Activated CD8-positive, alpha-beta memory T cell treated with anti-CD3 and anti-CD28 coated beads for 36 hours (primary cell): ENCODE measurements at regions not wholly inside any gene's neighbourhood (a gene's known extent, or its start where the extent isn't known, plus 50 kb on each side); places are given as distances from the start of the nearest gene placed in this dataset.

Source experiments
- CTCF ChIA-PET: fragments of 350-600 bp; sonication (Branson Sonifier 250); formaldehyde crosslinking; loops from one replicate; lab custom pipeline; 2021; ENCODE audit warnings: antibody characterized with exemption; lab: Charles Lee
- POLR2A ChIA-PET: fragments of 350-600 bp; sonication (Branson Sonifier 250); formaldehyde crosslinking; loops from one replicate; lab custom pipeline; 2021; ENCODE audit warnings: antibody characterized with exemption; lab: Charles Lee

GRCh38 chr7:131015657-131015958, 281.6 kb upstream of the KLF14 start:
- ChIA-PET POLR2A (no interaction called here), CTCF (no interaction called here)

GRCh38 chr7:131016230-131016629, 282.2 kb upstream of the KLF14 start:
- ChIA-PET CTCF (interaction anchor here (0.6 to 2.4 kb wide), 2 partner anchors 10 to 88 kb away, joined by 3 to 5 read pairs; no protein-coding TSS in a partner anchor), POLR2A (no interaction called here)

- CTCF ChIA-PET: interaction anchor here (1.3 kb wide), 1 partner anchor 19 kb away, joined by 3 read pairs; no protein-coding TSS in a partner anchor
- POLR2A ChIA-PET: interaction anchor here (0.6 kb wide), 1 partner anchor 13 kb away, joined by 7 read pairs; no protein-coding TSS in a partner anchor
These were observed 285.3 kb upstream of the KLF14 start for GRCh38 chr7:131019351-131019750.

DNA sequence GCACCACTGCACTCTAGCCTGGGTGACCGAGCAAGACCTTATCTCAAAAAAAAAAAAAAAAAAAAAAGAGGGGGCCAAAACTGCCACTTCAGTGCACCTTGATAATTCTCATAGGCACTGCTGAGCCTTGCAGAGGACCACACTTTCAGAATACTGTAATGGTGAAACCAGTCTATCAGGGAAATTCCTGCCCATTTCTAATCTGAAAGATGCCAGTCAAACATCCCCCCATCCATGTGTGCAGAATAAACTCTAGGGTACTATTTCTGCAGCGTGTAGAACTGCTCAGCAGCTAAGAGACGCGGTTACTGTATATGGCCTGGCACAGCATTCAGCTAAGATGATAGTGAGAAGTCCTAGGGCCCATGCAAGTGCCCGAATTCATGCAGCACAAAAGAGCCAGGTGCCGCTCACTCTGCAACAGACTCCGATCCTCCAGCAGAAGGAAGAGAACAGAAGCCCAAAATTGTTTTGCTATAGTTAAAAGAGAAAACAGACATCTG, 286.8 kb upstream of the KLF14 start:
- ChIA-PET CTCF (interaction anchor here (1.0 kb wide), 1 partner anchor 10 kb away, joined by 3 read pairs; no protein-coding TSS in a partner anchor), POLR2A (interaction anchor here (0.8 to 1.0 kb wide), 2 partner anchors 23 to 64 kb away, joined by 3 to 4 read pairs; no protein-coding TSS in a partner anchor)

DNA sequence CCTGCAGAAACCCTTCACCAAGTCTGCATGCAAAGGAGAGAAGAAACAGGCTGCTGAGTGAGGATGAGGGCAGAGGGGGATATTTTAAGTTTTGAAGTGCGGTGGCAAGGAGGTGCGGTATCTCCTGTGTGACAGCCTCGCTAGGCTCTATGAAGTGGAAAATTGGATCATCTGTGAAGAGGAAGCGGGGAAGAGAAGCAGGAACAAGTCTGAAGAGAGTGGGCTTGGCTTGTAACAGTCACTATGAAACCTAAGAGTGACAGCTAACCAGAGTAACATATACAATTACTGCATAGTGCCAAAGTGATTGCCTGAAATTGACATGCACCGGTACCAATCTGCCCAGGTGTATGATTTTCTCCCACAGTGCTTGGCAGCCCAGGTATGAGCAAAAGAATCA, 287.5 kb upstream of the KLF14 start:
- ChIA-PET CTCF (interaction anchor here (1.0 kb wide), 1 partner anchor 10 kb away, joined by 3 read pairs; no protein-coding TSS in a partner anchor), POLR2A (interaction anchor here (0.8 to 1.0 kb wide), 3 partner anchors 61 to 71 kb away, joined by 3 to 4 read pairs (median 3); no protein-coding TSS in a partner anchor)

- POLR2A ChIA-PET: interaction anchor here (0.5 to 0.9 kb wide), 3 partner anchors 61 to 85 kb away, joined by 3 read pairs; no protein-coding TSS in a partner anchor
These were observed 287.9 kb upstream of the KLF14 start for GRCh38 chr7:131021902-131022301.

GRCh38 chr7:131026297-131027000, 292.4 kb upstream of the KLF14 start:
- CTCF ChIA-PET: interaction anchor here (0.6 to 1.7 kb wide), 4 partner anchors 9 to 67 kb away, joined by 4 to 8 read pairs (median 5); no protein-coding TSS in a partner anchor
- POLR2A ChIA-PET: interaction anchor here (0.6 to 1.0 kb wide), 3 partner anchors 10 to 66 kb away, joined by 3 to 8 read pairs (median 5); no protein-coding TSS in a partner anchor

More at GRCh38 chr7:131021902-131022301, 287.9 kb upstream of the KLF14 start:
- CTCF ChIA-PET: interaction anchor here (0.9 kb wide), 1 partner anchor 19 kb away, joined by 3 read pairs; no protein-coding TSS in a partner anchor

- CTCF ChIA-PET: interaction anchor here (0.6 to 1.7 kb wide), 4 partner anchors 10 to 88 kb away, joined by 3 to 8 read pairs (median 5); no protein-coding TSS in a partner anchor
- POLR2A ChIA-PET: interaction anchor here (1.0 kb wide), 1 partner anchor 14 kb away, joined by 3 read pairs; no protein-coding TSS in a partner anchor
These were observed 293.3 kb upstream of the KLF14 start for GRCh38 chr7:131027287-131027773.

DNA sequence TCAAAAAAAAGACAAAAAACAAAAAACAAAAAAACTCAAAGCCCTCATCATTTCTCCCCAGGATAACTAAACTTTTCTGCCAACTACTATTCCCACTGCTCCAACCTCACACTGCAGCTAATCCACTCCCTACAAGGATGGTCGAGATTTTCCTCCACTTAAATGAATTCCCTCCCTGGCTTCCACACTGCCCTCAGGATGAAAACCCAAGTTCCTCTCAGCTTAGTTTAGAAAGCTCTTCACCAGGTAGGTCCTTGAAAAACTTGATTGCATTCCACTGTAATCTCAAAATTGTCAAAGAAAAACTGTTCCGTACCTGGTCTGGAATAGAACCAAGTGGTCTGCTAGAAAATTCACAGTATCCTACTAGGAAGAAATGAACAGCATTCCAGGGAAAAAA, 294.3 kb upstream of the KLF14 start:
- ChIA-PET POLR2A (interaction anchor here (0.5 to 1.0 kb wide), 3 partner anchors 17 to 68 kb away, joined by 3 to 5 read pairs (median 4); no protein-coding TSS in a partner anchor), CTCF (interaction anchor here (0.8 to 1.3 kb wide), 5 partner anchors 9 to 82 kb away, joined by 3 to 7 read pairs (median 4); no protein-coding TSS in a partner anchor)

GRCh38 chr7:131029002-131029401, 295.0 kb upstream of the KLF14 start:
- CTCF ChIA-PET: interaction anchor here (0.8 to 1.3 kb wide), 4 partner anchors 9 to 83 kb away, joined by 3 to 7 read pairs (median 5); no protein-coding TSS in a partner anchor
- POLR2A ChIA-PET: interaction anchor here (1.0 kb wide), 2 partner anchors 17 to 69 kb away, joined by 3 to 5 read pairs; no protein-coding TSS in a partner anchor

GRCh38 chr7:131031099-131031868, 296.4 kb upstream of the MKLN1 start:
- POLR2A ChIA-PET: interaction anchor here (0.5 to 1.0 kb wide), 3 partner anchors 61 to 850 kb away, joined by 3 read pairs; no protein-coding TSS in a partner anchor
- CTCF ChIA-PET: interaction anchor here (0.7 to 0.9 kb wide), 2 partner anchors 10 to 26 kb away, joined by 3 read pairs; no protein-coding TSS in a partner anchor

DNA sequence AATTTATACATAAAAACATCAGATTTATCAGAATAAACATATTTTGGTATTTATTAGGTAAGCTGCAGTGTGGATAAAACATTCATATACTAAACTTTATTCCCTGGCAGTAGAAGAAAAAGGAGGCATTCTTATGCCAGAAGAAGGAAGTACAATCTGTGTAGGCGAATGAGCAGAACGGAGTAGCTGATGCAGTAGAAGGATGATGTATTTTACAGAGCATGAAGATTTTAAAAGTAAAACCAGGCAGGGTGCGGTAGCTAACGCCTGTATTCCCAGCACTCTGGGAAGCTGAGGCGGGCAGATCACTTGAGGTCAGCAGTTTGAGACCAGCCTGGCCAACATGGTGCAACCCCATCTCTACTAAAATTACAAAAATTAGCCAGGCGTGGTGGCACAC, 294.9 kb upstream of the MKLN1 start:
- POLR2A ChIA-PET: interaction anchor here (0.5 to 1.0 kb wide), 5 partner anchors 13 to 72 kb away, joined by 3 to 9 read pairs (median 3); no protein-coding TSS in a partner anchor
- CTCF ChIA-PET: interaction anchor here (0.9 kb wide), 1 partner anchor 46 kb away, joined by 3 read pairs; no protein-coding TSS in a partner anchor

GRCh38 chr7:131034166-131034881, 293.4 kb upstream of the MKLN1 start:
- CTCF ChIA-PET: no interaction called here

GRCh38 chr7:131035088-131035770, 292.4 kb upstream of the MKLN1 start:
- CTCF ChIA-PET: interaction anchor here (0.6 kb wide), 1 partner anchor 111 kb away, joined by 3 read pairs; no protein-coding TSS in a partner anchor
- POLR2A ChIA-PET: interaction anchor here (0.7 kb wide), 1 partner anchor 123 kb away, joined by 4 read pairs; no protein-coding TSS in a partner anchor

More at GRCh38 chr7:131034166-131034881, 293.4 kb upstream of the MKLN1 start:
- POLR2A ChIA-PET: interaction anchor here (0.7 kb wide), 1 partner anchor 122 kb away, joined by 4 read pairs; no protein-coding TSS in a partner anchor

DNA sequence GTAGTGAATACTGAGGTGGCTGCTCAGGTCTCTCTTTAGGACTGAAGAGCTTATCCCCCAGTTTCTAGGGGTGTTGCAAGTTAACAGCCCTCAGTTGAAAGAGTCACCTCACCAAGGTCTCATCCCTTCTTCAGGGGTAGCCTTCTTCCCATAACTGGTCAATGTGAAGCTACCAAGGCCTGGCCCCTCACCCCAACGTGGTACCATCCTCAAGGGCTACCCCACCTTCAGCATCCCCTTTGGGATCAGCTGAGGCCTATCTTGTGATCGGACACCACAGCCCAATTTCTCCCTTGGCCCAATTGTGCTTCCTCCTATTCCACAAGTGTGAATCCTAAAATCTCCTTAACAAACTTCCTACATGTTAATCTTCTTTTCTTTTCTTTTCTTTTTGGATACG, 289.5 kb upstream of the MKLN1 start:
- POLR2A ChIA-PET: interaction anchor here (1.1 kb wide), 1 partner anchor 72 kb away, joined by 5 read pairs; no protein-coding TSS in a partner anchor
- CTCF ChIA-PET: interaction anchor here (1.0 to 1.9 kb wide), 3 partner anchors 52 to 141 kb away, joined by 3 to 12 read pairs (median 3); no protein-coding TSS in a partner anchor

- POLR2A ChIA-PET: interaction anchor here (0.6 to 1.1 kb wide), 4 partner anchors 58 to 920 kb away, joined by 3 to 6 read pairs (median 4); no protein-coding TSS in a partner anchor
- CTCF ChIA-PET: interaction anchor here (1.0 to 2.4 kb wide), 7 partner anchors 22 to 77 kb away, joined by 3 to 12 read pairs (median 6); no protein-coding TSS in a partner anchor
These were observed 288.3 kb upstream of the MKLN1 start for GRCh38 chr7:131039355-131039762.
